Ovary (tissue), 3 donors: ENCODE measurements at regions not wholly inside any gene's neighbourhood (a gene's known extent, or its start where the extent isn't known, plus 50 kb on each side); places are given as distances from the start of the nearest gene placed in this dataset.

Experiments
- EP300 ChIP-seq: sonication (generic); formaldehyde crosslinking; IDR thresholded peaks from one replicate; pipeline ENCODE4 v1.6.1; 2017; ENCODE audit warnings: antibody characterized with exemption
- TF ChIP-seq, protein P1 (sequence below), 3 donors: fragments of 450-650 bp in 2 of 3; fragments of 200-600 bp in 1 of 3; IDR thresholded peaks; one replicate each; pipeline versions ENCODE4 v1.5.1 to v1.8.0; 2016 to 2022; ENCODE audit warnings: antibody characterized with exemption in 3 of 3, mild to moderate bottlenecking in 1 of 3
- donor health status: DM: no; HTN: no; CAD: no.

DNA sequence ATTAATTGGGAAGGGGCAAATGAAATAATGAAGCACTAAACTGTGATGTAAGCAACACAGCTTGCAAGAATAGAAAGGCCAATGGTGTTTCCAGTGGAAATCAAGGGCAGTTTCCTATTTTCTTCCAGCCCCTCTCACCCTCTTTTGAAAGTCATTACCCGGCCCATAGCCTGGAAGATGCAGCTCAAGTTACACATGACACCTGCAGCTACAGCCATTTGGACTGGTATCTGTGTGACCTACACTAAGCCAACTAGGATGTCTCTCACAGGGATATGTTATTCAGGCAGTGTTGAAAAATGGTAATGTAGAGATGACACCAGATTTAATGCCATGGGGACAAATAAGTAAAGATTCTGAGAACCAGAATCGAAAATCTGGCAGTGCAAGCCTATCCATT is 439.4 kb upstream of the ZNF462 start:
- TF ChIP-seq, protein P1, sequence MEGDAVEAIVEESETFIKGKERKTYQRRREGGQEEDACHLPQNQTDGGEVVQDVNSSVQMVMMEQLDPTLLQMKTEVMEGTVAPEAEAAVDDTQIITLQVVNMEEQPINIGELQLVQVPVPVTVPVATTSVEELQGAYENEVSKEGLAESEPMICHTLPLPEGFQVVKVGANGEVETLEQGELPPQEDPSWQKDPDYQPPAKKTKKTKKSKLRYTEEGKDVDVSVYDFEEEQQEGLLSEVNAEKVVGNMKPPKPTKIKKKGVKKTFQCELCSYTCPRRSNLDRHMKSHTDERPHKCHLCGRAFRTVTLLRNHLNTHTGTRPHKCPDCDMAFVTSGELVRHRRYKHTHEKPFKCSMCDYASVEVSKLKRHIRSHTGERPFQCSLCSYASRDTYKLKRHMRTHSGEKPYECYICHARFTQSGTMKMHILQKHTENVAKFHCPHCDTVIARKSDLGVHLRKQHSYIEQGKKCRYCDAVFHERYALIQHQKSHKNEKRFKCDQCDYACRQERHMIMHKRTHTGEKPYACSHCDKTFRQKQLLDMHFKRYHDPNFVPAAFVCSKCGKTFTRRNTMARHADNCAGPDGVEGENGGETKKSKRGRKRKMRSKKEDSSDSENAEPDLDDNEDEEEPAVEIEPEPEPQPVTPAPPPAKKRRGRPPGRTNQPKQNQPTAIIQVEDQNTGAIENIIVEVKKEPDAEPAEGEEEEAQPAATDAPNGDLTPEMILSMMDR (IDR thresholded peaks at IDR 0.05): no peak
- TF ChIP-seq EP300: no peak
